HL-60 (cell line): ENCODE measurements at regions not wholly inside any gene's neighbourhood (a gene's known extent, or its start where the extent isn't known, plus 50 kb on each side); places are given as distances from the start of the nearest gene placed in this dataset.

Experiments
- DNase-seq, 2 experiments: peaks; one replicate each; pipeline ENCODE4 v3.0.0-alpha.2; 2010 to 2020; ENCODE audit warnings: low read depth in 1 of 2, low spot score in 1 of 2
- H3K27ac ChIP-seq: fragments of 250-450 bp; sonication (Bioruptor Pico); replicated peaks from 2 replicates; pipeline ENCODE4 v1.5.1; 2020; ENCODE audit warnings: mild to moderate bottlenecking, moderate library complexity
- H3K27me3 ChIP-seq: fragments of 250-450 bp; sonication (Bioruptor Pico); 2 replicates; pipeline ENCODE4 v1.5.1; 2021; ENCODE audit warnings: mild to moderate bottlenecking, moderate library complexity; ENCODE audit not compliant: insufficient read depth, poor library complexity, severe bottlenecking
- H3K4me3 ChIP-seq: replicated peaks from 2 replicates; pipeline ENCODE4 v1.5.1; 2011; ENCODE audit warnings: mild to moderate bottlenecking, control low read depth, low read length; ENCODE audit not compliant: insufficient read depth
- CTCF ChIP-seq: IDR thresholded peaks from one replicate; pipeline ENCODE4 v1.5.1; 2011; ENCODE audit warnings: low read length, control low read depth, inconsistent platforms; ENCODE audit not compliant: insufficient read depth
- GABPA ChIP-seq: IDR thresholded peaks from 2 replicates; pipeline ENCODE4 v1.6.1; 2012; ENCODE audit warnings: low read depth
- POLR2AphosphoS5 ChIP-seq: IDR thresholded peaks from 2 replicates; pipeline ENCODE4 v1.6.1; 2012; ENCODE audit warnings: low read depth
- REST ChIP-seq: IDR thresholded peaks from 2 replicates; pipeline ENCODE4 v1.6.1; 2012; ENCODE audit warnings: low read depth; ENCODE audit not compliant: insufficient replicate concordance
- SPI1 ChIP-seq: IDR thresholded peaks from 2 replicates; pipeline ENCODE4 v1.6.1; 2012; ENCODE audit warnings: low read depth, mild to moderate bottlenecking, borderline replicate concordance

- Histone ChIP-seq H3K27me3 (no peaks in the 10 kb centered on the region), H3K4me3 (no peak overlapping the region), H3K27ac (no peak overlapping the region)
- TF ChIP-seq CTCF, result no peak
- no peak for TF ChIP-seq REST
- no peak for TF ChIP-seq POLR2AphosphoS5
- TF ChIP-seq GABPA, result no peak
- no peak for TF ChIP-seq SPI1
- no peak for DNase-seq
Observed at GRCh38 chr5:85512896-85513295, 1104.8 kb upstream of the COX7C start.

GRCh38 chr5:85515588-85515987 is 1102.2 kb upstream of the COX7C start:
- TF ChIP-seq REST (no peak), GABPA (no peak), CTCF (no peak), SPI1 (no peak), POLR2AphosphoS5 (no peak)
- Histone ChIP-seq H3K4me3 (no peak overlapping the region), H3K27me3 (no peaks in the 10 kb centered on the region), H3K27ac (no peak overlapping the region)
- DNase-seq, result no peak

GRCh38 chr5:85517386-85517785 is 1100.4 kb upstream of the COX7C start:
- H3K27ac ChIP-seq, result no peak overlapping the region
- no peak overlapping the region for H3K4me3 ChIP-seq
- DNase-seq, result no peak
- TF ChIP-seq GABPA (no peak), POLR2AphosphoS5 (no peak), SPI1 (no peak), CTCF (no peak), REST (no peak)
- no peaks in the 10 kb centered on the region for H3K27me3 ChIP-seq
